Iris pigment epithelial cell (primary cell): ENCODE measurements at regions not wholly inside any gene's neighbourhood (a gene's known extent, or its start where the extent isn't known, plus 50 kb on each side); places are given as distances from the start of the nearest gene placed in this dataset.
A peak's percentile ranks its signal among the peaks of the same experiment; 100 is the strongest.

ENCODE experiments used
- DNase-seq: peaks from one replicate; pipeline ENCODE4 v3.0.0-alpha.2; 2011; ENCODE audit warnings: low read depth

- DNase-seq: no peak
Observed at GRCh38 chr4:114177628-114178027, 198.2 kb upstream of the ARSJ start.

- DNase-seq: no peak
Observed at GRCh38 chr4:114178392-114178791, 198.9 kb upstream of the ARSJ start.

GRCh38 chr4:114180481-114180880, 201.0 kb upstream of the ARSJ start:
- DNase-seq: peak; percentile 91

- no peak for DNase-seq
Observed at GRCh38 chr4:114184901-114185300, 205.5 kb upstream of the ARSJ start.

GRCh38 chr4:114187592-114187991, 208.1 kb upstream of the ARSJ start:
- DNase-seq: no peak

- no peak for DNase-seq
Observed at GRCh38 chr4:114191496-114191895, 212.0 kb upstream of the ARSJ start.

- no peak for DNase-seq
Observed at GRCh38 chr4:114192854-114193253, 213.4 kb upstream of the ARSJ start.

- DNase-seq: no peak
Observed at GRCh38 chr4:114193624-114194399, 214.4 kb upstream of the ARSJ start.

GRCh38 chr4:114196606-114197005, 217.2 kb upstream of the ARSJ start:
- no peak for DNase-seq

GRCh38 chr4:114200026-114200425, 220.6 kb upstream of the ARSJ start:
- no peak for DNase-seq

- DNase-seq: no peak
Observed at GRCh38 chr4:114205261-114205660, 225.8 kb upstream of the ARSJ start.

- peak; percentile 9 for DNase-seq
Observed at GRCh38 chr4:114208574-114209151, 229.2 kb upstream of the ARSJ start.

GRCh38 chr4:114209584-114209983, 230.1 kb upstream of the ARSJ start:
- DNase-seq: no peak

- no peak for DNase-seq
Observed at GRCh38 chr4:114211556-114211955, 232.1 kb upstream of the ARSJ start.

- no peak for DNase-seq
Observed at GRCh38 chr4:114217150-114217817, 237.8 kb upstream of the ARSJ start.

GRCh38 chr4:114223580-114223979, 244.1 kb upstream of the ARSJ start:
- DNase-seq: no peak

- DNase-seq: no peak
Observed at GRCh38 chr4:114225436-114225835, 246.0 kb upstream of the ARSJ start.

- DNase-seq: no peak
Observed at GRCh38 chr4:114226179-114226578, 246.7 kb upstream of the ARSJ start.

- DNase-seq: peak; percentile 3
Observed at GRCh38 chr4:114226968-114227760, 247.7 kb upstream of the ARSJ start.

GRCh38 chr4:114229706-114230105, 250.3 kb upstream of the ARSJ start:
- no peak for DNase-seq

- no peak for DNase-seq
Observed at GRCh38 chr4:114236171-114236769, 256.8 kb upstream of the ARSJ start.

- peak; percentile 54 for DNase-seq
Observed at GRCh38 chr4:114237997-114238396, 258.6 kb upstream of the ARSJ start.
